Smooth muscle cell (in vitro differentiated cells): ENCODE measurements at regions not wholly inside any gene's neighbourhood (a gene's known extent, or its start where the extent isn't known, plus 50 kb on each side); places are given as distances from the start of the nearest gene placed in this dataset.

ENCODE experiments used
- DNase-seq: peaks from one replicate; lab custom pipeline; 2025; ENCODE audit not compliant: unreplicated experiment; lab: John Stamatoyannopoulos, UW
- H2AFZ ChIP-seq: fragments of 200-600 bp; sonication (generic); 2 replicates; pipeline ENCODE4 v1.6.0; 2016; ENCODE audit warnings: antibody characterized with exemption, low read depth, mild to moderate bottlenecking
- H3F3A ChIP-seq: fragments of 200-600 bp; sonication (generic); 2 replicates; pipeline ENCODE4 v1.6.0; 2017; ENCODE audit warnings: antibody characterized with exemption, low read depth
- H3K27ac ChIP-seq: fragments of 200-600 bp; sonication (generic); 2 replicates; pipeline ENCODE4 v1.5.1; 2016; ENCODE audit warnings: low read depth, mild to moderate bottlenecking
- H3K27me3 ChIP-seq: fragments of 200-600 bp; sonication (generic); 2 replicates; pipeline ENCODE4 v1.6.1; 2016; ENCODE audit warnings: low read depth, mild to moderate bottlenecking
- H3K36me3 ChIP-seq: fragments of 200-600 bp; sonication (generic); 2 replicates; pipeline ENCODE4 v1.5.1; 2016; ENCODE audit warnings: low read depth
- H3K4me1 ChIP-seq: fragments of 200-600 bp; sonication (generic); 2 replicates; pipeline ENCODE4 v1.5.1; 2016; ENCODE audit warnings: low read depth
- H3K4me2 ChIP-seq: fragments of 200-600 bp; sonication (generic); 2 replicates; pipeline ENCODE4 v1.6.0; 2016; ENCODE audit warnings: mild to moderate bottlenecking
- H3K4me3 ChIP-seq: fragments of 200-600 bp; sonication (generic); 2 replicates; pipeline ENCODE4 v1.5.1; 2016; ENCODE audit warnings: mild to moderate bottlenecking
- H3K79me2 ChIP-seq: fragments of 200-600 bp; sonication (generic); 2 replicates; pipeline ENCODE4 v1.6.0; 2016; ENCODE audit warnings: low read depth, mild to moderate bottlenecking
- H3K9ac ChIP-seq: fragments of 200-600 bp; sonication (generic); 2 replicates; pipeline ENCODE4 v1.6.0; 2016; ENCODE audit warnings: low read depth
- H3K9me3 ChIP-seq: fragments of 200-600 bp; sonication (generic); replicated peaks from 2 replicates; pipeline ENCODE4 v1.5.1; 2016; ENCODE audit warnings: low read depth
- H4K20me1 ChIP-seq: fragments of 200-600 bp; sonication (generic); 2 replicates; pipeline ENCODE4 v1.6.0; 2016; ENCODE audit warnings: low read depth
- WGBS: methylation state at CpG from one replicate; pipeline ENCODE4 v1.1.7; 2016; ENCODE audit warnings: low lambda C conversion rate; 5-methylcytosine and 5-hydroxymethylcytosine counted together
- TF ChIP-seq, protein P1 (sequence below): fragments of 200-600 bp; sonication (generic); IDR thresholded peaks from 2 replicates; pipeline ENCODE4 v1.5.1; 2017; ENCODE audit warnings: borderline replicate concordance, mild to moderate bottlenecking, antibody characterized with exemption; ENCODE audit not compliant: insufficient read depth, poor library complexity, severe bottlenecking

GRCh38 chr3:124274051-124274450 is 282.1 kb upstream of the ROPN1 start:
- TF ChIP-seq, protein P1, sequence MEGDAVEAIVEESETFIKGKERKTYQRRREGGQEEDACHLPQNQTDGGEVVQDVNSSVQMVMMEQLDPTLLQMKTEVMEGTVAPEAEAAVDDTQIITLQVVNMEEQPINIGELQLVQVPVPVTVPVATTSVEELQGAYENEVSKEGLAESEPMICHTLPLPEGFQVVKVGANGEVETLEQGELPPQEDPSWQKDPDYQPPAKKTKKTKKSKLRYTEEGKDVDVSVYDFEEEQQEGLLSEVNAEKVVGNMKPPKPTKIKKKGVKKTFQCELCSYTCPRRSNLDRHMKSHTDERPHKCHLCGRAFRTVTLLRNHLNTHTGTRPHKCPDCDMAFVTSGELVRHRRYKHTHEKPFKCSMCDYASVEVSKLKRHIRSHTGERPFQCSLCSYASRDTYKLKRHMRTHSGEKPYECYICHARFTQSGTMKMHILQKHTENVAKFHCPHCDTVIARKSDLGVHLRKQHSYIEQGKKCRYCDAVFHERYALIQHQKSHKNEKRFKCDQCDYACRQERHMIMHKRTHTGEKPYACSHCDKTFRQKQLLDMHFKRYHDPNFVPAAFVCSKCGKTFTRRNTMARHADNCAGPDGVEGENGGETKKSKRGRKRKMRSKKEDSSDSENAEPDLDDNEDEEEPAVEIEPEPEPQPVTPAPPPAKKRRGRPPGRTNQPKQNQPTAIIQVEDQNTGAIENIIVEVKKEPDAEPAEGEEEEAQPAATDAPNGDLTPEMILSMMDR = no peak
- no peak for DNase-seq
- Histone ChIP-seq H3K4me3 (no peak overlapping the region), H3K27ac (no peak overlapping the region), H4K20me1 (no peaks in the 10 kb centered on the region), H2AFZ (no peak overlapping the region), H3K4me1 (peaks cover 9% of the 10 kb centered on the region), H3K79me2 (no peaks in the 10 kb centered on the region), H3K27me3 (no peaks in the 10 kb centered on the region), H3K36me3 (no peaks in the 10 kb centered on the region), H3K9me3 (no peaks in the 10 kb centered on the region), H3F3A (no peaks in the 10 kb centered on the region), H3K4me2 (no peak overlapping the region), H3K9ac (no peak overlapping the region)
- 96% methylated on average over 8 of the region's 8 CpGs for WGBS

GRCh38 chr3:124275412-124275811 is 283.5 kb upstream of the ROPN1 start:
- TF ChIP-seq, protein P1 = no peak
- Histone ChIP-seq H3K27ac (no peak overlapping the region), H3K9me3 (no peaks in the 10 kb centered on the region), H3K4me2 (no peak overlapping the region), H3K9ac (no peak overlapping the region), H3F3A (no peaks in the 10 kb centered on the region), H3K79me2 (no peaks in the 10 kb centered on the region), H4K20me1 (no peaks in the 10 kb centered on the region), H3K27me3 (no peaks in the 10 kb centered on the region), H2AFZ (no peak overlapping the region), H3K36me3 (no peaks in the 10 kb centered on the region), H3K4me3 (no peak overlapping the region), H3K4me1 (no peaks in the 10 kb centered on the region)
- 71% methylated on average over 1 of the region's 1 CpG for WGBS
- no peak for DNase-seq

GRCh38 chr3:124276133-124276532 is 284.2 kb upstream of the ROPN1 start:
- H3K79me2 ChIP-seq = no peaks in the 10 kb centered on the region
- no peak overlapping the region for H3K4me3 ChIP-seq
- H2AFZ ChIP-seq = no peak overlapping the region
- TF ChIP-seq, protein P1 = no peak
- no peaks in the 10 kb centered on the region for H3F3A ChIP-seq
- H3K36me3 ChIP-seq = no peaks in the 10 kb centered on the region
- WGBS = 90% methylated on average over 3 of the region's 3 CpGs
- no peaks in the 10 kb centered on the region for H4K20me1 ChIP-seq
- no peaks in the 10 kb centered on the region for H3K9me3 ChIP-seq
- H3K27ac ChIP-seq = no peak overlapping the region
- no peaks in the 10 kb centered on the region for H3K27me3 ChIP-seq
- no peak for DNase-seq
- no peaks in the 10 kb centered on the region for H3K4me1 ChIP-seq
- no peak overlapping the region for H3K4me2 ChIP-seq
- no peak overlapping the region for H3K9ac ChIP-seq

- Histone ChIP-seq H3K4me2 (no peak overlapping the region), H3K9me3 (no peaks in the 10 kb centered on the region), H4K20me1 (no peaks in the 10 kb centered on the region), H3K4me3 (no peak overlapping the region), H2AFZ (no peak overlapping the region), H3K79me2 (no peaks in the 10 kb centered on the region), H3F3A (no peaks in the 10 kb centered on the region), H3K4me1 (no peaks in the 10 kb centered on the region), H3K36me3 (no peaks in the 10 kb centered on the region), H3K27me3 (no peaks in the 10 kb centered on the region), H3K27ac (no peak overlapping the region), H3K9ac (no peak overlapping the region)
- TF ChIP-seq, protein P1 = no peak
- WGBS = 97% methylated on average over 8 of the region's 8 CpGs
- no peak for DNase-seq
Measured at GRCh38 chr3:124276539-124277143, 284.7 kb upstream of the ROPN1 start.
